SK-N-MC (cell line): ENCODE measurements at regions not wholly inside any gene's neighbourhood (a gene's known extent, or its start where the extent isn't known, plus 50 kb on each side); places are given as distances from the start of the nearest gene placed in this dataset.

Experiments used
- DNase-seq: peaks from one replicate; pipeline ENCODE4 v3.0.0-alpha.2; 2011; ENCODE audit warnings: low read depth, low spot score
- H3K27ac ChIP-seq: fragments of 200-600 bp; sonication (generic); 2 replicates; pipeline ENCODE4 v1.5.1; 2016; ENCODE audit warnings: mixed run types
- H3K36me3 ChIP-seq: fragments of 200-600 bp; sonication (generic); 2 replicates; pipeline ENCODE4 v1.6.1; 2017; ENCODE audit warnings: antibody characterized with exemption, low read length, mixed read lengths; ENCODE audit not compliant: insufficient read depth
- H3K4me3 ChIP-seq: fragments of 200-600 bp; sonication (generic); 2 replicates; pipeline ENCODE4 v1.5.1; 2016
- H3K9ac ChIP-seq: fragments of 200-600 bp; sonication (generic); 2 replicates; pipeline ENCODE4 v1.8.0; 2017; ENCODE audit warnings: mixed run types, mixed read lengths; ENCODE audit not compliant: insufficient read length
- H3K9me3 ChIP-seq: fragments of 200-600 bp; sonication (generic); 2 replicates; pipeline ENCODE4 v1.6.1; 2017; ENCODE audit warnings: low read depth, mild to moderate bottlenecking, antibody characterized with exemption, low read length, moderate library complexity, mixed read lengths
- EZH2 ChIP-seq: fragments of 200-600 bp; sonication (generic); IDR thresholded peaks from one replicate; pipeline ENCODE4 v1.6.1; 2017; ENCODE audit warnings: antibody characterized with exemption
- FOXP2 ChIP-seq: optimal IDR thresholded peaks from 2 replicates; pipeline ENCODE3; 2011; ENCODE audit warnings: mild to moderate bottlenecking, moderate library complexity; ENCODE audit not compliant: insufficient read depth; ENCODE audit errors: extremely low read length, control extremely low read depth
- POLR2AphosphoS5 ChIP-seq: IDR thresholded peaks from 2 replicates; pipeline ENCODE4 v1.6.1; 2012; ENCODE audit warnings: mild to moderate bottlenecking, low read depth, low read length, borderline replicate concordance

GRCh38 chr7:18201350-18201749 lies 173.7 kb upstream of the PRPS1L1 start:
- H3K4me3 ChIP-seq, result no peak overlapping the region
- H3K9ac ChIP-seq, result no peak overlapping the region
- no peaks in the 10 kb centered on the region for H3K36me3 ChIP-seq
- no peak for DNase-seq
- H3K27ac ChIP-seq, result no peak overlapping the region
- no peak for TF ChIP-seq POLR2AphosphoS5
- TF ChIP-seq EZH2, result no peak
- TF ChIP-seq FOXP2, result no peak
- H3K9me3 ChIP-seq, result no peaks in the 10 kb centered on the region

DNA sequence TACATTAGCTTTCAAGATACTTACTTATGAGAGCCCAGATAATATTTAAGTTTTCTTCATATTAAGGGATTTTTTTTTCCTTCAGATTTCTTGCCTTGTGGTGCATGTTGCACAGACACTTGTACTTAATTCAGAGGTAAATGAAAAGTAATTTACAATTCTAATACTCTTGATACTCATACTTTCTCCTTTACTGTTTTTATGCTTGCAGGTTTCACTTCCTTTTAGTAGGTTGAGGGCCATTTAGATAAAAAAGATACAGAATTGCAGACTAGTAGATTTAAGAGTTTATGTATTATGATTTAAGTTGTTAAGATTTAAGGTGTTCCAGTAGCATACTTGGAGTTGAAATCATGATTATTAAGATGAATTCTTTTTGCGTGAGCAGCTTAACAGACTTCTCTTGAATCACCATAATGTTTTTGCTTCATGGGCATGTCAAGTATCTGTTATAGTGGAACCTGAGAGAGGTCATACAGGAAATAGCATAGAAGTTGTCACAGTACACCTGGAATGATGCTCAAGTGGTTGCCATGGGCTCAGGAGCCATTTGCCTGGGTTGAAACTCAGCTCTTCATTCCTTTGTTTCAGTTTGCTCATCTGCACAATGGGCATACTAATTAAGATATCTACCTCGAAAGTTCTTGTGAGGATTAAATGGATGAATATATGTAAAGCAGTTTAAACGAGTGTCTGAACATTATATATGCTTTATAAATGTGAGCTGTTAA lies 174.8 kb upstream of the PRPS1L1 start:
- Histone ChIP-seq H3K36me3 (no peaks in the 10 kb centered on the region), H3K9ac (no peak overlapping the region), H3K9me3 (no peaks in the 10 kb centered on the region), H3K27ac (0 out of 2 replicates have a peak overlapping the region, but pooled peaks have one; percentile 1), H3K4me3 (no peak overlapping the region)
- DNase-seq, result no peak
- TF ChIP-seq FOXP2 (no peak), EZH2 (no peak), POLR2AphosphoS5 (no peak)

DNA sequence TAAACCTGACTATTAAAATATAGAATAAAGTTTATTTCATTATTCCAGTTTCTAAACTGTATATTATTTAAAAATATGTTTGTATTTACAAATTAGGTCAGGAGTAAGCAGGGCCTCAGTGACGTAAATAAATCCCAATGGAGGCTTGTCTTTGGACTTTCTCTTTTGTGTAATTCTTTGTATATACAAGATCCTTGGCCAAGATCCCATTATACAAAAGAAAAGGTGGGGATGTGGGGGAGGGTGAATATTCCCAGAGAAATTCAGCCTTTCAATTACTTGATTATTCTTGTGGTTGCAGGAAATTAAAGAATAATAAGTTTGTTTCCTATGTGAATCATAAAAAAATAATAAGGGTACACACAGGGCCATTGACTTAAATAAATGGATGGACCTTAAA lies 178.7 kb upstream of the PRPS1L1 start:
- no peak for DNase-seq
- Histone ChIP-seq H3K36me3 (no peaks in the 10 kb centered on the region), H3K9me3 (no peaks in the 10 kb centered on the region), H3K27ac (no peak overlapping the region), H3K4me3 (no peak overlapping the region), H3K9ac (no peak overlapping the region)
- TF ChIP-seq FOXP2 (no peak), EZH2 (no peak), POLR2AphosphoS5 (no peak)

DNA sequence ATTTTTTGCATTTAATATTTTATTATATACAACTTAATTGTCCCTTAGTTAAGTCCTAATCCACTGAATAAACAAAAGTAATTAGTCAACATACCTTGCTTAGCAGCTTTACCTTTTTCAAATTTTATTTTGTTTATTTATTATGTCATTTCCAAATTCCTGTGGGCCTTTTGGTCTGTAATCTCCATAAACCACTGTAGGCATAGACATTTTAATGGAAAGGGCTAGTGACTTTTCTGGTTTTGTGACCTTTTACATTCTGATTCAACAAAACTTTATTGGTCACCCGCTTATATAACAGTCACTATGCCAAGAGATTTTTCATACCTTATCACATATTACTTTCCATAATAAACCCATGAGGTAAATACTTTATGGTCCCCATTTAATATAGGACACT lies 181.3 kb upstream of the PRPS1L1 start:
- TF ChIP-seq EZH2, result no peak
- no peak for TF ChIP-seq FOXP2
- no peak for TF ChIP-seq POLR2AphosphoS5
- Histone ChIP-seq H3K36me3 (no peaks in the 10 kb centered on the region), H3K4me3 (no peak overlapping the region), H3K9me3 (no peaks in the 10 kb centered on the region), H3K27ac (no peak overlapping the region), H3K9ac (no peak overlapping the region)
- no peak for DNase-seq

- Histone ChIP-seq H3K9ac (no peak overlapping the region), H3K27ac (peak overlapping the region; percentile 0; the same call in 1 of the 2 replicates), H3K4me3 (no peak overlapping the region), H3K9me3 (no peaks in the 10 kb centered on the region), H3K36me3 (no peaks in the 10 kb centered on the region)
- TF ChIP-seq EZH2 (no peak), FOXP2 (no peak), POLR2AphosphoS5 (no peak)
- no peak for DNase-seq
Observed at GRCh38 chr7:18210377-18210776, 182.7 kb upstream of the PRPS1L1 start.

DNA sequence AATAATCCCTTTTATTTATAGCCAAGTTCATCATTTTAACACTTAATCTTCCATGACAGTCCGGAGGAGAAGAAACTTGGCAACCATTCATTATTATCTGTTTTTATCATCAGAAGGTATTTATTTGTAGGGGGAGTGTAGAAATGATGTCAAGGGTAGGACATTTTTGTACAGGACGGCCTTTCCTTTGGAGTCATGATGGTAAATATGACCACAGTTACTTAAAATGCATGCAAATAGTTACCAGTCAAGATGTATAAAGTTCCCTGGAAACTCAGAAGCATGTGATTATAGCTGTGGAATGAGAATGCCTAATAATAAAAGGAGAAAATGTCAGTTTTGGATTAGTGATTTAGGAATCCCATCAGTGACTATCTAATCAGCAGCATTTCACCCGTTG lies 183.1 kb upstream of the PRPS1L1 start:
- H3K4me3 ChIP-seq, result no peak overlapping the region
- H3K27ac ChIP-seq, result 0 out of 2 replicates have a peak overlapping the region, but pooled peaks have one; percentile 0
- TF ChIP-seq EZH2 (no peak), POLR2AphosphoS5 (no peak), FOXP2 (no peak)
- H3K9ac ChIP-seq, result no peak overlapping the region
- H3K36me3 ChIP-seq, result no peaks in the 10 kb centered on the region
- no peaks in the 10 kb centered on the region for H3K9me3 ChIP-seq
- no peak for DNase-seq

DNA sequence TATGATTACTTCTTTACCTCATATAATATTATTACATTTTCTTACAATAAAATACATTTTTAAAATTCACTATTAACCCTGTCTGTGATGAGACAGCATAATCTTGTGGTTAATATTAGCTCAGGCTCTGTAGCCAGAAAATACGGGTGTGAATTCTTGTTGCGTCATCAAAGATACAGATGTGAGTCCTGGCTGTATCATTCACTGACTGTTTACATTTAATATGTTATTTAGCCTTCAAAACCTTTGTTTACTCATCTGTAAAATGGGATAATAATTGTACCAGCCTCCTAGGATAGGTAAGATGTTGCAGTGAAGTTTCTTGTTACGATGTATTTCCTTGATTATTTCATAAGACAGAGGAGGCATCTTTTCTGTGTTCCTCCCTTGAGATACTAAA lies 184.7 kb upstream of the PRPS1L1 start:
- Histone ChIP-seq H3K4me3 (peak overlapping the region; percentile 55; the same call in 1 of the 2 replicates), H3K27ac (peak overlapping the region; percentile 79), H3K36me3 (no peaks in the 10 kb centered on the region), H3K9ac (no peak overlapping the region), H3K9me3 (no peaks in the 10 kb centered on the region)
- no peak for TF ChIP-seq FOXP2
- no peak for TF ChIP-seq POLR2AphosphoS5
- TF ChIP-seq EZH2, result no peak
- DNase-seq, result no peak

GRCh38 chr7:18212758-18213157 lies 185.1 kb upstream of the PRPS1L1 start:
- Histone ChIP-seq H3K9me3 (no peaks in the 10 kb centered on the region), H3K9ac (no peak overlapping the region), H3K27ac (peak overlapping the region; percentile 79), H3K4me3 (peak overlapping the region; percentile 55; the same call in 1 of the 2 replicates), H3K36me3 (no peaks in the 10 kb centered on the region)
- no peak; the same call in 1 of the 2 replicates for TF ChIP-seq POLR2AphosphoS5
- TF ChIP-seq FOXP2, result no peak
- no peak for TF ChIP-seq EZH2
- DNase-seq, result peak; percentile 44
